NT2/D1 (cell line): ENCODE measurements at regions not wholly inside any gene's neighbourhood (a gene's known extent, or its start where the extent isn't known, plus 50 kb on each side); places are given as distances from the start of the nearest gene placed in this dataset.

Experiments used
- SUZ12 ChIP-seq: IDR thresholded peaks from 2 replicates; pipeline ENCODE4 v1.6.1; 2011; ENCODE audit not compliant: insufficient read length, insufficient read depth; ENCODE audit errors: extremely low read depth
- ZNF274 ChIP-seq: IDR thresholded peaks from 2 replicates; pipeline ENCODE4 v1.6.1; 2011; ENCODE audit warnings: mild to moderate bottlenecking, low read depth, low read length

- TF ChIP-seq SUZ12 (no peak), ZNF274 (no peak)
Observed at GRCh38 chr1:4961935-4962645, 307.7 kb downstream of the AJAP1 start.
